ENCODE measurements at regions not wholly inside any gene's neighbourhood (a gene's known extent, or its start where the extent isn't known, plus 50 kb on each side); places are given as distances from the start of the nearest gene placed in this dataset.

- DNase-seq, result no peak
These were observed 634.3 kb upstream of the FANCL start for GRCh38 chr2:58875436-58875835.

GRCh38 chr2:58871469-58872142 is 630.5 kb upstream of the FANCL start:
- no peak for DNase-seq

GRCh38 chr2:58870704-58871103 is 629.6 kb upstream of the FANCL start:
- no peak for DNase-seq

GRCh38 chr2:58866946-58867345 is 625.8 kb upstream of the FANCL start:
- no peak for DNase-seq

GRCh38 chr2:58866527-58866926 is 625.4 kb upstream of the FANCL start:
- DNase-seq, result no peak

- DNase-seq, result no peak
These were observed 624.9 kb upstream of the FANCL start for GRCh38 chr2:58866040-58866439.

GRCh38 chr2:58865436-58865835 is 624.3 kb upstream of the FANCL start:
- DNase-seq, result no peak

GRCh38 chr2:58862244-58862643 is 621.1 kb upstream of the FANCL start:
- no peak for DNase-seq

GRCh38 chr2:58860586-58860985 is 619.5 kb upstream of the FANCL start:
- DNase-seq, result no peak

- no peak for DNase-seq
These were observed 615.0 kb upstream of the FANCL start for GRCh38 chr2:58856100-58856499.

GRCh38 chr2:58853420-58853819 is 612.3 kb upstream of the FANCL start:
- DNase-seq, result no peak

GRCh38 chr2:58852905-58853304 is 611.8 kb upstream of the FANCL start:
- no peak for DNase-seq

- no peak for DNase-seq
These were observed 611.1 kb upstream of the FANCL start for GRCh38 chr2:58852243-58852642.

- DNase-seq, result no peak
These were observed 610.5 kb upstream of the FANCL start for GRCh38 chr2:58851598-58851997.

GRCh38 chr2:58845011-58845410 is 603.9 kb upstream of the FANCL start:
- no peak for DNase-seq

GRCh38 chr2:58842501-58843155 is 601.5 kb upstream of the FANCL start:
- DNase-seq, result no peak

- DNase-seq, result no peak
These were observed 593.3 kb upstream of the FANCL start for GRCh38 chr2:58834404-58834803.

GRCh38 chr2:58826795-58827194 is 585.7 kb upstream of the FANCL start:
- DNase-seq, result no peak

GRCh38 chr2:58812771-58813344 is 571.7 kb upstream of the FANCL start:
- DNase-seq, result no peak

- no peak for DNase-seq
These were observed 564.0 kb upstream of the FANCL start for GRCh38 chr2:58805126-58805525.

- DNase-seq, result no peak
These were observed 562.1 kb upstream of the FANCL start for GRCh38 chr2:58803192-58803591.

GRCh38 chr2:58800881-58801280 is 559.8 kb upstream of the FANCL start:
- DNase-seq, result no peak

GRCh38 chr2:58798676-58799208 is 557.6 kb upstream of the FANCL start:
- DNase-seq, result no peak

- no peak for DNase-seq
These were observed 555.2 kb upstream of the FANCL start for GRCh38 chr2:58796239-58796910.
